ENCODE measurements at regions not wholly inside any gene's neighbourhood (a gene's known extent, or its start where the extent isn't known, plus 50 kb on each side); places are given as distances from the start of the nearest gene placed in this dataset.

- TF ChIP-seq, protein P1, sequence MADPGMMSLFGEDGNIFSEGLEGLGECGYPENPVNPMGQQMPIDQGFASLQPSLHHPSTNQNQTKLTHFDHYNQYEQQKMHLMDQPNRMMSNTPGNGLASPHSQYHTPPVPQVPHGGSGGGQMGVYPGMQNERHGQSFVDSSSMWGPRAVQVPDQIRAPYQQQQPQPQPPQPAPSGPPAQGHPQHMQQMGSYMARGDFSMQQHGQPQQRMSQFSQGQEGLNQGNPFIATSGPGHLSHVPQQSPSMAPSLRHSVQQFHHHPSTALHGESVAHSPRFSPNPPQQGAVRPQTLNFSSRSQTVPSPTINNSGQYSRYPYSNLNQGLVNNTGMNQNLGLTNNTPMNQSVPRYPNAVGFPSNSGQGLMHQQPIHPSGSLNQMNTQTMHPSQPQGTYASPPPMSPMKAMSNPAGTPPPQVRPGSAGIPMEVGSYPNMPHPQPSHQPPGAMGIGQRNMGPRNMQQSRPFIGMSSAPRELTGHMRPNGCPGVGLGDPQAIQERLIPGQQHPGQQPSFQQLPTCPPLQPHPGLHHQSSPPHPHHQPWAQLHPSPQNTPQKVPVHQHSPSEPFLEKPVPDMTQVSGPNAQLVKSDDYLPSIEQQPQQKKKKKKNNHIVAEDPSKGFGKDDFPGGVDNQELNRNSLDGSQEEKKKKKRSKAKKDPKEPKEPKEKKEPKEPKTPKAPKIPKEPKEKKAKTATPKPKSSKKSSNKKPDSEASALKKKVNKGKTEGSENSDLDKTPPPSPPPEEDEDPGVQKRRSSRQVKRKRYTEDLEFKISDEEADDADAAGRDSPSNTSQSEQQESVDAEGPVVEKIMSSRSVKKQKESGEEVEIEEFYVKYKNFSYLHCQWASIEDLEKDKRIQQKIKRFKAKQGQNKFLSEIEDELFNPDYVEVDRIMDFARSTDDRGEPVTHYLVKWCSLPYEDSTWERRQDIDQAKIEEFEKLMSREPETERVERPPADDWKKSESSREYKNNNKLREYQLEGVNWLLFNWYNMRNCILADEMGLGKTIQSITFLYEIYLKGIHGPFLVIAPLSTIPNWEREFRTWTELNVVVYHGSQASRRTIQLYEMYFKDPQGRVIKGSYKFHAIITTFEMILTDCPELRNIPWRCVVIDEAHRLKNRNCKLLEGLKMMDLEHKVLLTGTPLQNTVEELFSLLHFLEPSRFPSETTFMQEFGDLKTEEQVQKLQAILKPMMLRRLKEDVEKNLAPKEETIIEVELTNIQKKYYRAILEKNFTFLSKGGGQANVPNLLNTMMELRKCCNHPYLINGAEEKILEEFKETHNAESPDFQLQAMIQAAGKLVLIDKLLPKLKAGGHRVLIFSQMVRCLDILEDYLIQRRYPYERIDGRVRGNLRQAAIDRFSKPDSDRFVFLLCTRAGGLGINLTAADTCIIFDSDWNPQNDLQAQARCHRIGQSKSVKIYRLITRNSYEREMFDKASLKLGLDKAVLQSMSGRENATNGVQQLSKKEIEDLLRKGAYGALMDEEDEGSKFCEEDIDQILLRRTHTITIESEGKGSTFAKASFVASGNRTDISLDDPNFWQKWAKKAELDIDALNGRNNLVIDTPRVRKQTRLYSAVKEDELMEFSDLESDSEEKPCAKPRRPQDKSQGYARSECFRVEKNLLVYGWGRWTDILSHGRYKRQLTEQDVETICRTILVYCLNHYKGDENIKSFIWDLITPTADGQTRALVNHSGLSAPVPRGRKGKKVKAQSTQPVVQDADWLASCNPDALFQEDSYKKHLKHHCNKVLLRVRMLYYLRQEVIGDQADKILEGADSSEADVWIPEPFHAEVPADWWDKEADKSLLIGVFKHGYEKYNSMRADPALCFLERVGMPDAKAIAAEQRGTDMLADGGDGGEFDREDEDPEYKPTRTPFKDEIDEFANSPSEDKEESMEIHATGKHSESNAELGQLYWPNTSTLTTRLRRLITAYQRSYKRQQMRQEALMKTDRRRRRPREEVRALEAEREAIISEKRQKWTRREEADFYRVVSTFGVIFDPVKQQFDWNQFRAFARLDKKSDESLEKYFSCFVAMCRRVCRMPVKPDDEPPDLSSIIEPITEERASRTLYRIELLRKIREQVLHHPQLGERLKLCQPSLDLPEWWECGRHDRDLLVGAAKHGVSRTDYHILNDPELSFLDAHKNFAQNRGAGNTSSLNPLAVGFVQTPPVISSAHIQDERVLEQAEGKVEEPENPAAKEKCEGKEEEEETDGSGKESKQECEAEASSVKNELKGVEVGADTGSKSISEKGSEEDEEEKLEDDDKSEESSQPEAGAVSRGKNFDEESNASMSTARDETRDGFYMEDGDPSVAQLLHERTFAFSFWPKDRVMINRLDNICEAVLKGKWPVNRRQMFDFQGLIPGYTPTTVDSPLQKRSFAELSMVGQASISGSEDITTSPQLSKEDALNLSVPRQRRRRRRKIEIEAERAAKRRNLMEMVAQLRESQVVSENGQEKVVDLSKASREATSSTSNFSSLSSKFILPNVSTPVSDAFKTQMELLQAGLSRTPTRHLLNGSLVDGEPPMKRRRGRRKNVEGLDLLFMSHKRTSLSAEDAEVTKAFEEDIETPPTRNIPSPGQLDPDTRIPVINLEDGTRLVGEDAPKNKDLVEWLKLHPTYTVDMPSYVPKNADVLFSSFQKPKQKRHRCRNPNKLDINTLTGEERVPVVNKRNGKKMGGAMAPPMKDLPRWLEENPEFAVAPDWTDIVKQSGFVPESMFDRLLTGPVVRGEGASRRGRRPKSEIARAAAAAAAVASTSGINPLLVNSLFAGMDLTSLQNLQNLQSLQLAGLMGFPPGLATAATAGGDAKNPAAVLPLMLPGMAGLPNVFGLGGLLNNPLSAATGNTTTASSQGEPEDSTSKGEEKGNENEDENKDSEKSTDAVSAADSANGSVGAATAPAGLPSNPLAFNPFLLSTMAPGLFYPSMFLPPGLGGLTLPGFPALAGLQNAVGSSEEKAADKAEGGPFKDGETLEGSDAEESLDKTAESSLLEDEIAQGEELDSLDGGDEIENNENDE (IDR thresholded peaks at IDR 0.05; ENCODE audit: insufficient replicate concordance, low read length), result no peak
- TF ChIP-seq JUN (IDR thresholded peaks at IDR 0.05; ENCODE audit: low read depth, low read length), result no peak
These were observed 165.1 kb downstream of the DAD1 start (continued) for GRCh38 chr14:22423958-22424357.
